NB4 (cell line): ENCODE measurements at regions not wholly inside any gene's neighbourhood (a gene's known extent, or its start where the extent isn't known, plus 50 kb on each side); places are given as distances from the start of the nearest gene placed in this dataset.

Experiments used
- CTCF ChIP-seq: IDR thresholded peaks from one replicate; pipeline ENCODE4 v1.5.1; 2012; ENCODE audit warnings: low read depth, low read length
- MAX ChIP-seq: IDR thresholded peaks from 2 replicates; pipeline ENCODE4 v1.6.1; 2011; ENCODE audit warnings: low read depth, low read length
- MYC ChIP-seq: IDR thresholded peaks from 2 replicates; pipeline ENCODE4 v1.6.1; 2011; ENCODE audit warnings: low read depth, low read length
- POLR2A ChIP-seq: IDR thresholded peaks from 2 replicates; pipeline ENCODE4 v1.6.1; 2011; ENCODE audit warnings: mild to moderate bottlenecking; ENCODE audit not compliant: insufficient read length; ENCODE audit errors: extremely low read depth

GRCh38 chr5:107325866-107326265 lies 344.9 kb downstream of the EFNA5 start:
- TF ChIP-seq POLR2A, result no peak
- no peak for TF ChIP-seq CTCF
- TF ChIP-seq MAX, result no peak
- TF ChIP-seq MYC, result no peak
